ENCODE measurements at regions not wholly inside any gene's neighbourhood (a gene's known extent, or its start where the extent isn't known, plus 50 kb on each side); places are given as distances from the start of the nearest gene placed in this dataset.

- no peak overlapping the region for H3K4me3 ChIP-seq (ENCODE audit: low read depth, low read length)
- TF ChIP-seq, protein P1, sequence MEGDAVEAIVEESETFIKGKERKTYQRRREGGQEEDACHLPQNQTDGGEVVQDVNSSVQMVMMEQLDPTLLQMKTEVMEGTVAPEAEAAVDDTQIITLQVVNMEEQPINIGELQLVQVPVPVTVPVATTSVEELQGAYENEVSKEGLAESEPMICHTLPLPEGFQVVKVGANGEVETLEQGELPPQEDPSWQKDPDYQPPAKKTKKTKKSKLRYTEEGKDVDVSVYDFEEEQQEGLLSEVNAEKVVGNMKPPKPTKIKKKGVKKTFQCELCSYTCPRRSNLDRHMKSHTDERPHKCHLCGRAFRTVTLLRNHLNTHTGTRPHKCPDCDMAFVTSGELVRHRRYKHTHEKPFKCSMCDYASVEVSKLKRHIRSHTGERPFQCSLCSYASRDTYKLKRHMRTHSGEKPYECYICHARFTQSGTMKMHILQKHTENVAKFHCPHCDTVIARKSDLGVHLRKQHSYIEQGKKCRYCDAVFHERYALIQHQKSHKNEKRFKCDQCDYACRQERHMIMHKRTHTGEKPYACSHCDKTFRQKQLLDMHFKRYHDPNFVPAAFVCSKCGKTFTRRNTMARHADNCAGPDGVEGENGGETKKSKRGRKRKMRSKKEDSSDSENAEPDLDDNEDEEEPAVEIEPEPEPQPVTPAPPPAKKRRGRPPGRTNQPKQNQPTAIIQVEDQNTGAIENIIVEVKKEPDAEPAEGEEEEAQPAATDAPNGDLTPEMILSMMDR (IDR thresholded peaks at IDR 0.05; ENCODE audit: low read depth, low read length): no peak
- in situ Hi-C loops (cut with HindIII; ENCODE audit: low sequenced_read_pairs): no loop called here
- DNase-seq (ENCODE audit: low read depth, low spot score): no peak
Measured at GRCh38 chr2:217452928-217453327, 549.9 kb downstream of the TNS1 start.

GRCh38 chr2:217451666-217452065 is 551.1 kb downstream of the TNS1 start:
- TF ChIP-seq, protein P1 (IDR thresholded peaks at IDR 0.05; ENCODE audit: low read depth, low read length): no peak
- in situ Hi-C loops (cut with HindIII; ENCODE audit: low sequenced_read_pairs): no loop called here
- no peak overlapping the region for H3K4me3 ChIP-seq (ENCODE audit: low read depth, low read length)
- DNase-seq (ENCODE audit: low read depth, low spot score): peak; percentile 58

GRCh38 chr2:217449444-217449843 is 553.4 kb downstream of the TNS1 start:
- TF ChIP-seq, protein P1 (IDR thresholded peaks at IDR 0.05; ENCODE audit: low read depth, low read length): no peak
- H3K4me3 ChIP-seq (ENCODE audit: low read depth, low read length): no peak overlapping the region
- no peak for DNase-seq (ENCODE audit: low read depth, low spot score)
- in situ Hi-C loops (cut with HindIII; ENCODE audit: low sequenced_read_pairs): no loop called here

DNA sequence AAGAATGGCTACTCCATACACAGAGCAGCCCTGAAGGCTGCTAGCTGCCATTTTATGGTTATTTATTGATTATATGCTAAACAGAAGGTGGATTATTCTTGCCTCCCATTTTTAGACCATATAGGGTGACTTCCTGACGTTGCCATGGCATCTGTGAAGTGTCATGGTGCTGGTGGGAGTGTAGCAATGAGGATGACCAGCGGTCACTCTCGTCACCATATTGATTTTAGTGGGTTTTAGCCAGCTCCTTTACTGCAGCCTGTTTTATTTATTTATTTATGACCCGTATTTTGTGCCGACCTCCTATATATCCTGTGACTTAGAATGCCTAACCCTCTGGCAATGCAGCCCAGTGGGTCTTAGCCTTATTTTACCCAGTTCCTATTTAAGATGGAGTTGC is 553.9 kb downstream of the TNS1 start:
- no peak overlapping the region for H3K4me3 ChIP-seq (ENCODE audit: low read depth, low read length)
- DNase-seq (ENCODE audit: low read depth, low spot score): no peak
- in situ Hi-C loops (cut with HindIII; ENCODE audit: low sequenced_read_pairs): no loop called here
- TF ChIP-seq, protein P1 (IDR thresholded peaks at IDR 0.05; ENCODE audit: low read depth, low read length): no peak

DNA sequence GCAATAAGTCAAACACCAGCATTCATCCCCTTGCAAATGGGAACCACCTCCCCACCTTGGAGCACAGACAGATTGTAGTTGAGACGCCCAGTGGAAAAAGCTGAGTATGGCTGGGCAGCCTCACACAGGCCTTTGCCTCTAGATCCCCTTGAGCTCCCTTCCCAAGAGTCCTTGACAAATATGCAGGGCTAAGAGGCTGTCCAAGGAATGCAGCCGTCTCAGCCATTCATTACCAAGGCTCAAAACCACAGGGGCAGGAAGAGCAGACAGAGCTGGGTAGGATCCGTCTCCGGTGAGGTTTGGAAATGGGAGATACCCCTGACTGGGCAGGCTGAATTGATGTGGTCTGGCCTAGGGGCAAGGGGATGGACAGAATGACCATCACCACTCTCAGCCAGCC is 557.1 kb downstream of the TNS1 start:
- no peak overlapping the region for H3K4me3 ChIP-seq (ENCODE audit: low read depth, low read length)
- in situ Hi-C loops (cut with HindIII; ENCODE audit: low sequenced_read_pairs): no loop called here
- peak; percentile 37 for DNase-seq (ENCODE audit: low read depth, low spot score)
- TF ChIP-seq, protein P1 (IDR thresholded peaks at IDR 0.05; ENCODE audit: low read depth, low read length): no peak

DNA sequence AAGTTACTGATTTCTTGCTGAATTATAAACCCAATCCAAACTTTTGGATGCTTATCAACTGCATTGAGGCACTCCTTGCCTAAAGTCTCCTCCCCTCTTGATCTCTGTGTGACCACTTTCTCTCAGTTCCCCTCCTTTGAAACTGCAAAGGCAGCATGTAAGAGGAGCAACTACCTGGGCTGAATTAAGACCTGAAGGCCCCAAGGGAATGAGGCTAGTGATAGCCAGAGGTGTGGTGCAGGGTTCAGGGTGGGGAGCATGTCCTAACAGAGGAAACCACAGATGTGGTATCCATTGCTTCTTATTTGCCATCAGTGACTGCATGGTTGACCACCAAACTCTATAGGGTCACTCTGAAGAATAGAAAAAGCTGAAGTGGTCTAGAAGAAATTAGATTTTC is 557.9 kb downstream of the TNS1 start:
- in situ Hi-C loops (cut with HindIII; ENCODE audit: low sequenced_read_pairs): no loop called here
- TF ChIP-seq, protein P1 (IDR thresholded peaks at IDR 0.05; ENCODE audit: low read depth, low read length): no peak
- DNase-seq (ENCODE audit: low read depth, low spot score): no peak
- no peak overlapping the region for H3K4me3 ChIP-seq (ENCODE audit: low read depth, low read length)

GRCh38 chr2:217444509-217444908 is 558.3 kb downstream of the TNS1 start:
- in situ Hi-C loops (cut with HindIII; ENCODE audit: low sequenced_read_pairs): no loop called here
- H3K4me3 ChIP-seq (ENCODE audit: low read depth, low read length): no peak overlapping the region
- TF ChIP-seq, protein P1 (IDR thresholded peaks at IDR 0.05; ENCODE audit: low read depth, low read length): no peak
- DNase-seq (ENCODE audit: low read depth, low spot score): no peak

Measured in astrocyte of the spinal cord (primary cell).